ENCODE measurements at regions not wholly inside any gene's neighbourhood (a gene's known extent, or its start where the extent isn't known, plus 50 kb on each side); places are given as distances from the start of the nearest gene placed in this dataset.

- no peak for ATAC-seq
- H3K36me3 Mint-ChIP-seq (ENCODE audit: low read depth), result no peaks in the 10 kb centered on the region
Observed at GRCh38 chr12:34386621-34387255, 364.4 kb downstream of the ALG10 start.

DNA sequence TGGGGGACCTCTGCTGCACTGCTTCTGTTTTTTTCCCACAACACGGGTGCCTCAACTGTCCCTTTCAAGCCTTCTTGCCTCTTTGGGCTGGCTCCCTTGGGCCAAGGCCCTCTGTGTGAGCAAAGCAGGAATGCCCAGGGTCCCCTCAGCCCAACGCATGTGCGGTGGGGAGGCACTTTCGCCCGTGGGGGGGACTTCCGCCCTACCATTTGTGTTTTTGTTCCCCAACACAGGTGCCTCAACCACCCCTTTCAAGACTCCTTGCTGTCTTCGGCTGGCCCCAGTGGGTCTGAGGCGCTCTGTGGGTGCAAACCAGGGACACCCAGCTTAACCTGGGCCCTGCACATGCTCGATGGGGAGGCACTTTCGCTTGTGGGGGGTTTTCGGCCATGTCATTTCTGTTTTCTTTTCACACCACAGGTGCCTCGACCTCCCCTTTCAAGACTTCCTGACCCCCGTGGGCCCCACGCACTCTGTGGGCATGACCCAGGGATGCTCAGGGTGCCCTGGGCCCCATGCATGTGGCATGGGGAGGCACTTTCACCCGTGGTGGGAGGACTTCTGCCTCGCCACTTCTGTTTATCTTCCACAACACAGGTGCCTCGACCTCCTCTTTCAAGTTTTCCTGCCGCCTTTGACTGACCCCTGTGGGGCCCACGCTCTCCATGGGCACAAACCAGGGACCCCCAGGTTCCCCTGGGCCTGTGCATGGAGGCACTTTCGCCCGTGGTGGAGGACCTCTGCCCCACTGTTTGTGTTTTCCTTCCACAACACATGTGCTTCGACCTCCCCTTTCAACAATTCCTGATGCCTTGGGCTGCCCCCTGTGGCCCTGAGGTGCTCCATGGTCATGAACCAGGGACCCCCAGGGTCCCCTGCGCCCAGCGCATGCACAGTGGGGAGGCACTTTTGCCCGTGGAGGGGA, 365.7 kb downstream of the ALG10 start:
- Mint-ChIP-seq H3K4me1 (no peaks in the 10 kb centered on the region), H3K36me3 (ENCODE audit: low read depth) (no peaks in the 10 kb centered on the region), H3K9me3 (ENCODE audit: low read depth) (peaks cover 19% of the 10 kb centered on the region), H3K27ac (no peak overlapping the region), H3K4me3 (no peak overlapping the region), H3K27me3 (no peaks in the 10 kb centered on the region)
- CTCF ChIA-PET, result no interaction called here
- intact Hi-C loops (cut with DNase I, micrococcal nuclease), result loop anchor here in 1 of 2 experiments (10.0 kb wide), 1 partner anchor 57 kb away; no protein-coding TSS in a partner anchor
- no peak for ATAC-seq
- POLR2A ChIA-PET, result no interaction called here
- DNase-seq, result no peak

More at GRCh38 chr12:34386621-34387255, 364.4 kb downstream of the ALG10 start:
- peaks cover 24% of the 10 kb centered on the region for H3K9me3 Mint-ChIP-seq (ENCODE audit: low read depth)
- H3K27me3 Mint-ChIP-seq, result no peaks in the 10 kb centered on the region
- CTCF ChIA-PET, result no interaction called here
- DNase-seq, result no peak
- POLR2A ChIA-PET, result no interaction called here
- no peak overlapping the region for H3K27ac Mint-ChIP-seq
- H3K4me1 Mint-ChIP-seq, result no peaks in the 10 kb centered on the region
- intact Hi-C loops (cut with DNase I, micrococcal nuclease), result loop anchor here in 1 of 2 experiments (10.0 kb wide), 1 partner anchor 58 kb away; no protein-coding TSS in a partner anchor
- no peak overlapping the region for H3K4me3 Mint-ChIP-seq

DNA sequence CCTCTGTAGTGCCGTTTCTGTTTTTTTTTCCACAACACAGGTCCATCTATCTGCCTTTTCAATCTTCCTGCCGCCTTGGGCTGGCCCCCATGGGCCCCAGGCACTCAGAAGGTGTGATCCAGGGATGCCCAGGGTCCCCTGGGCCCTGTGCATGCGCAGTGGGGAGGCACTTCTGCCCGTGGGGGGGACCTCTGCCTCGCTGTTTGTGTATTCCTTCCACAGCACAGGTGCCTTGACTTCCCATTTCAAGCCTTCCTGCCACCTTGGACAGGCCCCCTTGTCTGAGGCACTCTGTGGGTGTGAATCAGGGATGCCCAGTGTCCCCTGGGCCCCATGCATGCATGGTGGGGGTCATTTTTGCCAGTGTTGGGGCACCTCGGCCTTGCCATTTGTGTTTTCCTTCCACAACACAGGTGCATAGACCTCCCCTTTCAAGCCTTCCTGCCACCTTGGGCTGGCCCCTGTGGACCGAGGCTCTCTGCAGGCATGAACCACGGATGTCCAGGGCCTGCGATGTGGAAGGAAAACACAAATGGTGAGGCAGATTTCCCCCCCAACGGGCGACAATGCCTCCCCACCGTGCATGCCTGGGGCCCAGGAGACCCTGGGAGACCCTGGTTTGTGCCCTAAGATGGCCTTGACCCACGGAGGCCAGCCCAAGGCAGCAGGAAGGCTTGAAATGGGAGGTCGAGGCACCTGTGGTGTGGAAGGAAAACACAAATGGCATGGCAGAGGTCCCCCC, 366.5 kb downstream of the ALG10 start:
- no peaks in the 10 kb centered on the region for H3K4me1 Mint-ChIP-seq
- intact Hi-C loops (cut with DNase I, micrococcal nuclease), result loop anchor here in 1 of 2 experiments (10.0 kb wide), 1 partner anchor 56 kb away; no protein-coding TSS in a partner anchor
- no peaks in the 10 kb centered on the region for H3K27me3 Mint-ChIP-seq
- no peak overlapping the region for H3K4me3 Mint-ChIP-seq
- ChIA-PET CTCF (no interaction called here), POLR2A (no interaction called here)
- H3K36me3 Mint-ChIP-seq (ENCODE audit: low read depth), result no peaks in the 10 kb centered on the region
- ATAC-seq, result no peak
- H3K9me3 Mint-ChIP-seq (ENCODE audit: low read depth), result peaks cover 19% of the 10 kb centered on the region
- H3K27ac Mint-ChIP-seq, result no peak overlapping the region
- DNase-seq, result no peak

GRCh38 chr12:34389378-34390170, 367.3 kb downstream of the ALG10 start:
- CTCF ChIA-PET, result no interaction called here

DNA sequence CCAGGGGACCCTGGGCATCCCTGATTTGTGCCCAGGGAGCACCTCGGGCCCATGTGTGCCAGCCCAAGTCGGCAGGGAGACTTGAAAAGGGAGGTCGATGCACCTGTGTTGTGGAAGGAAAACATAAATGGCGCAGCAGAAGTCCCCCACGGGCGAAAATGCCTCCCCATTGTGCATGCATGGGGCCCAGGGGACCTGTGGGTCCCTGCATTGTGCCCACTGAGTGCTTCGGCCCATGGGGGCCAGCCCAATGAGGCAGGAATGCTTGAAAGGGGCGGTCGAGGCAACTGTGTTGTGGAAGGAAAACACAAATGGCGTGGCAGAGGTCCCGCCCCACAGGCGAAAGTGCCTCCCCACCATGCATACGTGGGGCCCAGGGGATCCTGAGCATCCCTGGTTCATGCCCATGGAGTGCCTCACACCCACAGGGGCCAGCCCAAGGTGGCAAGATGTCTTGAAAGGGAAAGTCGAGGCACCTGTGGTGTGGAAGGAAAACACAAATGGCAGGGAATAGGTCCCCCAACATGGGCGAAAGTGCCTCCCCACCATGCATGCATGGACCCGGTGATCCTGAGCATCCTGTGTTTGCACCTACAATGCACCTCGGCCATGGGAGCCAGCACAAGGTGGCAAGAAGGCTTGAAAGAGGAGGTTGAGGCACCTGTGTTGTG, 368.0 kb downstream of the ALG10 start:
- intact Hi-C loops (cut with DNase I, micrococcal nuclease), result no loop called here
- Mint-ChIP-seq H3K27me3 (no peaks in the 10 kb centered on the region), H3K4me1 (no peaks in the 10 kb centered on the region), H3K36me3 (ENCODE audit: low read depth) (no peaks in the 10 kb centered on the region), H3K9me3 (ENCODE audit: low read depth) (peaks cover 17% of the 10 kb centered on the region), H3K4me3 (no peak overlapping the region), H3K27ac (no peak overlapping the region)
- ChIA-PET CTCF (no interaction called here), POLR2A (no interaction called here)
- no peak for ATAC-seq
- DNase-seq, result no peak

More at GRCh38 chr12:34389378-34390170, 367.3 kb downstream of the ALG10 start:
- Mint-ChIP-seq H3K27ac (no peak overlapping the region), H3K9me3 (ENCODE audit: low read depth) (peaks cover 20% of the 10 kb centered on the region), H3K4me1 (no peaks in the 10 kb centered on the region), H3K4me3 (no peak overlapping the region), H3K27me3 (no peaks in the 10 kb centered on the region), H3K36me3 (ENCODE audit: low read depth) (no peaks in the 10 kb centered on the region)
- DNase-seq (no peak), ATAC-seq (no peak)
- POLR2A ChIA-PET, result no interaction called here
- intact Hi-C loops (cut with DNase I, micrococcal nuclease), result loop anchor here in 1 of 2 experiments (10.0 kb wide), 1 partner anchor 55 kb away; no protein-coding TSS in a partner anchor

DNA sequence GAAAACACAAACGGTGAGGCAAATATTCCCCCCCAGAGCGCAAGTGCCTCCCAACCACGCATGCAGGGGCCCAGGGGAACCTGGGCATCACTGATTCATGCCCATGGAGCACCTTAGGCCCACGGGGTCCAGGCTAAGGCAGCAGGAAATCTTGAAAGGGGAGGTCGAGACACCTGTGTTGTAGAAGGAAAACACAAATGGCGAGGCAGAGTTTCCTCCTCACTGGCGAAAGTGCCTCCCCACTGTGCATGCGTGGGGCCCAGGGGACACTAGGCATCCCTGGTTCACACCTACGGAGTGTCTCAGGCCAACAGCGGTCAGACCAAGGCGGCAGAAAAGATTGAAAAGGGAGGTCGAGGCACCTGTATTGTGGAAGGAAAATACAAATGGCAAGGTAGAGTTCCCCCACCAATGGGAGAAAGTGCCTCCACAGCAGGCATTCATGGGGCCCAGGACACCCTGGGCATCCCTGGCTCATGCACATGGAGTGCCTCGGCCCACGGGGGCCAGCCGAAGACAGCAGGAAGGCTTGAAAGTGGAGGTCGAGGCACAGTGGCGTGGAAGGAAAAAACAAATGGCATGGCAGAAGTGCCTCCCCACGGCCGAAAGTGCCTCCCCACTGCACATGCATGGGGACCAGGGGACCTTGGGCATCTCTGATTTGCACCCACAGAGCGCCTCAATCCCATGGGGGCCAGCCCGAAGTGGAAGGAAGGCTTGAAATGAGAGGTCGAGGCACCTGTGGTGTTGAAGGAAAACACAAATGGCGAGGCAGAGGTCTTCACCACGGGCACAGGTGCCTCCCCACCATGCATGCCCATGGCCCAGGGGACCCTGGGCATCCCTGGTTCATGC, 368.8 kb downstream of the ALG10 start:
- Mint-ChIP-seq H3K27ac (no peak overlapping the region), H3K27me3 (no peaks in the 10 kb centered on the region), H3K4me3 (no peak overlapping the region), H3K4me1 (no peaks in the 10 kb centered on the region), H3K9me3 (ENCODE audit: low read depth) (peaks cover 17% of the 10 kb centered on the region), H3K36me3 (ENCODE audit: low read depth) (no peaks in the 10 kb centered on the region)
- intact Hi-C loops (cut with DNase I, micrococcal nuclease), result no loop called here
- ATAC-seq (no peak), DNase-seq (no peak)
- POLR2A ChIA-PET, result no interaction called here
- CTCF ChIA-PET, result no interaction called here

DNA sequence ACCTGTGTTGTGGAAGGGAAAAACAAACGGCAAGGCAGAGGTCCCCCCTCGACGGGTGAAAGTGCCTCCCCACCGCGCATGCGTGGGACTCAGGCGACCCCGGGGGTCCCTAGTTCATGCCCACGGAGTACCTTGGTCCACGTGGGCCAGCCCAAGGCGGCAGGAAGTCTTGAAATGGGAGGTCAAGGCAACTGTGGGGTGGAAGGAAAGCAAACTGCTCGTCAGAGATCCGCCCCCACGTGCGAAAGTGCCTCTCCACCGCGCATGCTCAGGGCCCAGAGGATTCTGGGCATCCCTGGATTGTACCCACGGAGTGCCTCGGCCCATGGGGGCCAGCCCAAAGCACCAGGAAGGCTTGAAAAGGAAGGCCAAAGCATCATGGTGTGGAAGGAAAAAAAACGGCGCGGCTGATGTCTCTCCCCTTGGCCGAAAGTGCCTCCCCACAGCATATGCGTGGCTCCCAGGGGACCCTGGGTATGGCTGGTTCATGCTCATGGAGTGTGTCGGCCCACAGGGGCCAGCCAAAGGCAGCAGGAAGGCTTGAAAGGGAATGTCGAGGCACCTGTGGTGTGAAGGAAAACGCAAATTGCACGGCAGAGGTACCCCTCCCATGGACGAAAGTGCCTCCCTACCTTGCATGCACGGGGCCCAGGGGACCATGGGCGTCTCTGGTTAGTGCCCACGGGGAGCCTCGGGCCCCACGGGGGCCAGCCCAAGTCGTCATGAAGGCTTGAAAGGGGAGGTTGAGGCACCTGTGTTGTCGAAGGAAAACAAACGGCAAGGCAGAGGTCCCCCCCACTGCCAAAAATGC, 369.7 kb downstream of the ALG10 start:
- no peak for ATAC-seq
- peaks cover 19% of the 10 kb centered on the region for H3K9me3 Mint-ChIP-seq (ENCODE audit: low read depth)
- ChIA-PET POLR2A (no interaction called here), CTCF (no interaction called here)
- H3K36me3 Mint-ChIP-seq (ENCODE audit: low read depth), result no peaks in the 10 kb centered on the region
- H3K27me3 Mint-ChIP-seq, result no peaks in the 10 kb centered on the region
- H3K27ac Mint-ChIP-seq, result no peak overlapping the region
- no peak overlapping the region for H3K4me3 Mint-ChIP-seq
- no peaks in the 10 kb centered on the region for H3K4me1 Mint-ChIP-seq
- intact Hi-C loops (cut with DNase I, micrococcal nuclease), result no loop called here
- DNase-seq, result no peak

DNA sequence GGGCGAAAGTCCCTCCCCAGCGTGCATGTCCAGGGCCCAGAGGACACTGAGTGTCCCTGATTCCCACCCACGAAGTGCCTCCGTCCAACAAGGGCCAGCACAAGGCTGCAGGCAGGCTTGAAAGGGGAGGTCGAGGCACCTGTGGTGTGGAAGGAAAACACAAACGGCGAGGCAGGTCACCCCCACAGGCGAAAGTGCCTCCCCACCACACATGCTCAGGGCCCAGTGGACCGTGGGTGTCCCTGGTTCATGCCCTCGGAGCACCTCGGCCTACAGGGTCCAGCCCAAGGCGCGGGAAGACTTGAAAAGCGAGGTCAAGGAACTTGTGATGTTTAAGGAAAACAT, 370.4 kb downstream of the ALG10 start:
- no peak overlapping the region for H3K27ac Mint-ChIP-seq
- no peak overlapping the region for H3K4me3 Mint-ChIP-seq
- ChIA-PET POLR2A (no interaction called here), CTCF (no interaction called here)
- no peaks in the 10 kb centered on the region for H3K4me1 Mint-ChIP-seq
- ATAC-seq (no peak), DNase-seq (peak; percentile 1)
- H3K36me3 Mint-ChIP-seq (ENCODE audit: low read depth), result no peaks in the 10 kb centered on the region
- H3K9me3 Mint-ChIP-seq (ENCODE audit: low read depth), result peaks cover 19% of the 10 kb centered on the region
- H3K27me3 Mint-ChIP-seq, result no peaks in the 10 kb centered on the region
- intact Hi-C loops (cut with DNase I, micrococcal nuclease), result no loop called here

DNA sequence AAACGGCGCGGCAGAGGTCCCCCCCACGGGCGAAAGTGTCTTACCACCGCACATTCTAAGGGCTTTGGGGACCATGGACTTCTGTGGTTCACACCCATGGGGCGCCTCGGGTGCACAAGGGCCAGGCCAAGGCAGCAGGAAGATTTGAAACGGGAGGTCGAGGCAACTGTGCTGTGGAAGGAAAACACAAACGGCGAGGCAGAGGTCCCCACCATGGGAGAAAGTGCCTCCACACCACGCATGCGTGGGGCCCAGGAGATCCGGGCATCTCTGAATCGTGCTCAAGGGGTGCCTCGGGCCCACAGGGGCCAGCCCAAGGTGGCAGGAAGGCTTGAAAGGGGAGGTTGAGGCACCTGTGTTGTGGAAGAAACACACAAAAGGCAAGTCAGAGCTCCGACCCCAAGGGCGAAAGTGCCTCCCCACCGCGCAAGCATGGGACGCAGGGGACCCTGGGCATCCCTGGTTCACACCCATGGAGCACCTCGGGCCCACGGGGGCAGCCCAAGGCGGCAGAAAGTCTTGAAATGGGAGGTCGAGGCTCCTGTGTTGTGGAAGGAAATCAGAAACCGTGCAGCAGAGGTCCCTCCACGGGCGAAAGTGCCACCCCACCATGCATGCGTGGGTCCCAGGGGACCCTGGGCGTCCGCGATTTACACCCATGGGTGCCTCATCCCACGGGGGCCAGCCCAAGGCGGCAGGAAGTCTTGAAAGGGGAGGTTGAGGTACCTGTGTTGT, 371.0 kb downstream of the ALG10 start:
- peaks cover 17% of the 10 kb centered on the region for H3K9me3 Mint-ChIP-seq (ENCODE audit: low read depth)
- no peak overlapping the region for H3K4me3 Mint-ChIP-seq
- POLR2A ChIA-PET, result no interaction called here
- H3K36me3 Mint-ChIP-seq (ENCODE audit: low read depth), result no peaks in the 10 kb centered on the region
- no peaks in the 10 kb centered on the region for H3K4me1 Mint-ChIP-seq
- no peak for ATAC-seq
- intact Hi-C loops (cut with DNase I, micrococcal nuclease), result no loop called here
- peak; percentile 1 for DNase-seq
- no peaks in the 10 kb centered on the region for H3K27me3 Mint-ChIP-seq
- H3K27ac Mint-ChIP-seq, result no peak overlapping the region
- CTCF ChIA-PET, result no interaction called here
